ENCODE measurements at regions not wholly inside any gene's neighbourhood (a gene's known extent, or its start where the extent isn't known, plus 50 kb on each side); places are given as distances from the start of the nearest gene placed in this dataset.

DNA sequence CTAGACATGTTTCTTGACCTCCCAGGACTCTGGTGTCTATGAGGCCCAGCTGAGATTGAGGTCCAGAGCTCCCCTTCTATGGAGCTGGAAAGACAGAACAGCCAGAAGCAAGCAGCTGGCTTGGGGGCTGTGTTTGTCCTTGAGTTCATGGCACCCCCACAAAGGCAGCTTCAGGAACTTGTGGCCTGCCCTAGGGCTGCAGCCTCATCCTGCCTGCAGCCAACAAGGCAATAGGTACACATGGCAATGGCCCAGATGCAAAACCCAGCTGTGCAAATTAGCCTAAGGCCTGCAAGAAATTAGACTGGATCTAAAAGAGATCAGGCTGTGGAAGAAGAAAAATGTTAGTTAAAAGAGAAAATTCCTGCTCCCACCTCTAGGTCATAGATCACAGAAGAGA is 131.7 kb upstream of the NALF2 start:
- H3K79me2 ChIP-seq (ENCODE audit: insufficient read depth, low read length) = no peaks in the 10 kb centered on the region
- DNase-seq = no peak
- H3K56ac ChIP-seq (ENCODE audit: insufficient read length, low read depth, low read length) = no peak overlapping the region
- no peak overlapping the region for H3K27ac Mint-ChIP-seq
- no peak overlapping the region for H2BK15ac ChIP-seq (ENCODE audit: low read depth, low read length)
- H3K27me3 ChIP-seq (ENCODE audit: insufficient read depth, low read length) = no peaks in the 10 kb centered on the region
- H3T11ph ChIP-seq (ENCODE audit: low read length) = no peak overlapping the region
- H3K36me3 Mint-ChIP-seq (ENCODE audit: insufficient read depth in 1 of 3, low read depth in 3 of 3) = peaks cover 0 to 5% (median 0%) of the 10 kb centered on the region in 3 experiments; a peak in 2 of 7 replicates
- H2AFZ ChIP-seq (ENCODE audit: low read length) = no peak overlapping the region
- no peaks in the 10 kb centered on the region for H3K23me2 ChIP-seq (ENCODE audit: insufficient read length, low read depth, low read length, poor library complexity, severe bottlenecking)
- peaks cover 70 to 81% of the 10 kb centered on the region in 2 experiments for H3K9me3 Mint-ChIP-seq
- H2BK5ac ChIP-seq (ENCODE audit: insufficient read length, low read length) = no peak overlapping the region
- no peak overlapping the region for H4K8ac ChIP-seq (replicated peaks; ENCODE audit: insufficient read length, low read depth, low read length)
- TF ChIP-seq, protein P1, sequence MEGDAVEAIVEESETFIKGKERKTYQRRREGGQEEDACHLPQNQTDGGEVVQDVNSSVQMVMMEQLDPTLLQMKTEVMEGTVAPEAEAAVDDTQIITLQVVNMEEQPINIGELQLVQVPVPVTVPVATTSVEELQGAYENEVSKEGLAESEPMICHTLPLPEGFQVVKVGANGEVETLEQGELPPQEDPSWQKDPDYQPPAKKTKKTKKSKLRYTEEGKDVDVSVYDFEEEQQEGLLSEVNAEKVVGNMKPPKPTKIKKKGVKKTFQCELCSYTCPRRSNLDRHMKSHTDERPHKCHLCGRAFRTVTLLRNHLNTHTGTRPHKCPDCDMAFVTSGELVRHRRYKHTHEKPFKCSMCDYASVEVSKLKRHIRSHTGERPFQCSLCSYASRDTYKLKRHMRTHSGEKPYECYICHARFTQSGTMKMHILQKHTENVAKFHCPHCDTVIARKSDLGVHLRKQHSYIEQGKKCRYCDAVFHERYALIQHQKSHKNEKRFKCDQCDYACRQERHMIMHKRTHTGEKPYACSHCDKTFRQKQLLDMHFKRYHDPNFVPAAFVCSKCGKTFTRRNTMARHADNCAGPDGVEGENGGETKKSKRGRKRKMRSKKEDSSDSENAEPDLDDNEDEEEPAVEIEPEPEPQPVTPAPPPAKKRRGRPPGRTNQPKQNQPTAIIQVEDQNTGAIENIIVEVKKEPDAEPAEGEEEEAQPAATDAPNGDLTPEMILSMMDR (conservative IDR thresholded peaks at IDR 0.05) = no peak
- no peak overlapping the region for H3K4me2 ChIP-seq (ENCODE audit: insufficient read depth, insufficient read length, low read length)
- H3K4ac ChIP-seq (ENCODE audit: low read depth, low read length) = no peak overlapping the region
- no peak overlapping the region for H2BK12ac ChIP-seq (ENCODE audit: insufficient read length, low read depth, low read length)
- no peak overlapping the region for H2BK20ac ChIP-seq (ENCODE audit: low read depth, low read length, poor library complexity, severe bottlenecking)
- H3K4me1 ChIP-seq (ENCODE audit: insufficient read depth, low read length) = no peaks in the 10 kb centered on the region
- H3K9me3 ChIP-seq (ENCODE audit: control insufficient read depth, low read depth, low read length) = no peaks in the 10 kb centered on the region
- H3K4me3 Mint-ChIP-seq = no peak overlapping the region
- no peaks in the 10 kb centered on the region for H3K4me1 Mint-ChIP-seq
- no peak overlapping the region for H4K91ac ChIP-seq (ENCODE audit: insufficient read length, low read depth, low read length)
- no peak overlapping the region for H2AK5ac ChIP-seq (ENCODE audit: insufficient read length, low read length)
- H3K14ac ChIP-seq (ENCODE audit: insufficient read depth, low read length) = no peak overlapping the region
- H4K20me1 ChIP-seq (ENCODE audit: control insufficient read depth, insufficient read depth, insufficient read length) = no peaks in the 10 kb centered on the region
- no peak overlapping the region for H3K18ac ChIP-seq (ENCODE audit: insufficient read length, low read depth, low read length)
- H2BK120ac ChIP-seq (ENCODE audit: low read depth, low read length, poor library complexity, severe bottlenecking) = no peak overlapping the region
- no peak overlapping the region for H3K27ac ChIP-seq (ENCODE audit: insufficient read length, low read depth, low read length)
- H3K79me1 ChIP-seq (ENCODE audit: insufficient read depth, low read depth, low read length, poor library complexity, severe bottlenecking) = no peaks in the 10 kb centered on the region
- H3K27me3 Mint-ChIP-seq (ENCODE audit: low read depth) = peaks cover 24% of the 10 kb centered on the region
- no peak overlapping the region for H3K23ac ChIP-seq (ENCODE audit: insufficient read length, low read depth, low read length)
- no peak overlapping the region for H4K5ac ChIP-seq (ENCODE audit: insufficient read length, low read depth, low read length)
- H3K9ac ChIP-seq (ENCODE audit: extremely low read depth, insufficient read length, low read length) = no peak overlapping the region
